ENCODE measurements at regions not wholly inside any gene's neighbourhood (a gene's known extent, or its start where the extent isn't known, plus 50 kb on each side); places are given as distances from the start of the nearest gene placed in this dataset.

GRCh38 chr9:94178927-94179326 lies 80.2 kb upstream of the ZNF169 start:
- TF ChIP-seq YY1 (IDR thresholded peaks at IDR 0.05; ENCODE audit: low read depth): no peak
- no peak for TF ChIP-seq MAX (IDR thresholded peaks at IDR 0.05)
- TF ChIP-seq EGR1 (IDR thresholded peaks at IDR 0.05): no peak

Data from Ishikawa (cell line).